Uterus (tissue), 3 donors: ENCODE measurements at regions not wholly inside any gene's neighbourhood (a gene's known extent, or its start where the extent isn't known, plus 50 kb on each side); places are given as distances from the start of the nearest gene placed in this dataset. TPM values are rescaled to one million over a fixed set of nuclear protein-coding genes. Genes with fewer than 3 reads are reported as not detected.

ENCODE experiments used
- DNase-seq, 2 donors: peaks; one replicate each; pipeline ENCODE4 v3.0.0-alpha.2; 2019 to 2020
- H3K27ac ChIP-seq, 2 donors: fragments of 200-600 bp; sonication (generic); 1 replicate in 1 of 2; 2 replicates in 1 of 2; pipeline ENCODE4 v1.5.1; 2016 to 2018
- H3K27me3 ChIP-seq, 2 donors: fragments of 200-600 bp; sonication (generic); one replicate each; pipeline ENCODE4 v1.5.1; 2018 to 2019; ENCODE audit warnings: control low read depth in 1 of 2
- H3K36me3 ChIP-seq, 2 donors: fragments of 200-600 bp; sonication (generic); one replicate each; pipeline ENCODE4 v1.5.1; 2019; ENCODE audit warnings: control low read depth in 1 of 2
- H3K4me1 ChIP-seq, 2 donors: fragments of 200-600 bp; sonication (generic); one replicate each; pipeline ENCODE4 v1.5.1; 2018 to 2019; ENCODE audit warnings: control low read depth in 1 of 2
- H3K4me3 ChIP-seq, 2 donors: fragments of 200-600 bp; sonication (generic); 1 replicate in 1 of 2; 2 replicates in 1 of 2; pipeline ENCODE4 v1.5.1; 2018 to 2019; ENCODE audit warnings: mild to moderate bottlenecking in 1 of 2
- H3K9me3 ChIP-seq, 2 donors: fragments of 200-600 bp; sonication (generic); one replicate each; pipeline ENCODE4 v1.5.1; 2019; ENCODE audit warnings: control low read depth in 1 of 2
- POLR2A ChIP-seq, 2 donors: fragments of 450-650 bp; IDR thresholded peaks; one replicate each; pipeline ENCODE4 v1.6.1; 2016; ENCODE audit warnings: antibody characterized with exemption in 2 of 2, mild to moderate bottlenecking in 1 of 2, moderate library complexity in 1 of 2
- intact Hi-C: fragments of 100-400 bp; cut with DNase I; formaldehyde crosslinking; loops from one replicate; pipeline ENCODE4 v1.15.1; 2023; ENCODE audit warnings: low total_unique reads
- small RNA-seq: library from RNA; depleted of rRNA; stranded (forward); fragments of <200 nt; gene quantifications from one replicate; pipeline ENCODE3, GENCODE V24; 2016
- TF ChIP-seq, protein P1 (sequence below), 4 experiments: fragments of 200-600 bp in 2 of 4; fragments of 450-650 bp in 2 of 4; sonication (generic) in 2 of 4; IDR thresholded peaks; one replicate each; pipeline ENCODE4 v1.5.1; 2016 to 2019; ENCODE audit warnings: antibody characterized with exemption in 4 of 4, mild to moderate bottlenecking in 2 of 4, moderate library complexity in 1 of 4
- donor health status: DM: yes; HTN: yes; CAD: no.

DNA sequence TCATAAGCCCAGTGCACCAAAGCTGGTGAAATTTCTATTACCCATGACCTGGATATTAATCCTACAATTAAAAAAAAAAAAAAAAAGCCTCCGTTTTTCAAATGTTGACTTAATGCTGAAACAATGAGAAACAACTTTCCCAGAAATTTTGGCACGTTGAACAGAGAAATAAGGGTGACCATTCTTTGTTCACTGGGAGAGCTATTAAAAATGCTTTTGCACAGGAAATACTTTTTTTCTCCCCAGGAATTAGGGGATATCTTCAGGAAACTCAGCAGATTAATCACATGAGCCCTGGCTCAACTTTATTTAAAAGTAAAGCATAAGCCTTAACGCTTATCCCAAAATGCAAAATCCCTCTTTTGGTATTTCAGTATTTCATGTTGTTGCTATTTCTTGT lies 54.8 kb upstream of the FLRT2 start:
- intact Hi-C loops, result no loop called here
- H3K9me3 ChIP-seq, result no peaks in the 10 kb centered on the region
- H3K27ac ChIP-seq, result peak overlapping the region in 1 of 2 donors; percentile 54
- DNase-seq, result no peak
- no peaks in the 10 kb centered on the region for H3K27me3 ChIP-seq
- TF ChIP-seq, protein P1, sequence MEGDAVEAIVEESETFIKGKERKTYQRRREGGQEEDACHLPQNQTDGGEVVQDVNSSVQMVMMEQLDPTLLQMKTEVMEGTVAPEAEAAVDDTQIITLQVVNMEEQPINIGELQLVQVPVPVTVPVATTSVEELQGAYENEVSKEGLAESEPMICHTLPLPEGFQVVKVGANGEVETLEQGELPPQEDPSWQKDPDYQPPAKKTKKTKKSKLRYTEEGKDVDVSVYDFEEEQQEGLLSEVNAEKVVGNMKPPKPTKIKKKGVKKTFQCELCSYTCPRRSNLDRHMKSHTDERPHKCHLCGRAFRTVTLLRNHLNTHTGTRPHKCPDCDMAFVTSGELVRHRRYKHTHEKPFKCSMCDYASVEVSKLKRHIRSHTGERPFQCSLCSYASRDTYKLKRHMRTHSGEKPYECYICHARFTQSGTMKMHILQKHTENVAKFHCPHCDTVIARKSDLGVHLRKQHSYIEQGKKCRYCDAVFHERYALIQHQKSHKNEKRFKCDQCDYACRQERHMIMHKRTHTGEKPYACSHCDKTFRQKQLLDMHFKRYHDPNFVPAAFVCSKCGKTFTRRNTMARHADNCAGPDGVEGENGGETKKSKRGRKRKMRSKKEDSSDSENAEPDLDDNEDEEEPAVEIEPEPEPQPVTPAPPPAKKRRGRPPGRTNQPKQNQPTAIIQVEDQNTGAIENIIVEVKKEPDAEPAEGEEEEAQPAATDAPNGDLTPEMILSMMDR (IDR thresholded peaks at IDR 0.05), result no peak
- TF ChIP-seq POLR2A (IDR thresholded peaks at IDR 0.05), result no peak
- peaks cover 0 to 3% of the 10 kb centered on the region in 2 donors for H3K4me1 ChIP-seq
- H3K4me3 ChIP-seq, result no peak overlapping the region
- H3K36me3 ChIP-seq, result no peaks in the 10 kb centered on the region

DNA sequence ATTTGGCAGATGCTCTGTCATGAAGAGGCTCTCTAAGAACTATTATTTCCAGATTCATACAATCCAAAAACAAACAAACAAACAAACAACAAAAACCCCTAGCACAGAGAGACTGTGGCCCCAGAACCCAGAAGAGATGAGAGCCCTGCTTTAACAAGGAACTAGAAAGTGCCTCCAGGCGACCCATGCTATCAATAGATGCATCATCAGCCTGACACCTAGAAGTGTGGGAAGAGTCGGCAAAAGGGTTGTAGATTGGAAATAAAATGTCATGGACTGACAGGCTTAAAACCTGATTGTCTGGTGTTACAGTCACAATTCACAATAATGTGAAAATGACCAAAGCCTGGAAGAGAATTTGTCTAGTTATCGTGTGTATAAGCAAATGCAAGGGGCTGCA lies 50.6 kb upstream of the FLRT2 start:
- H3K4me3 ChIP-seq, result no peak overlapping the region

DNA sequence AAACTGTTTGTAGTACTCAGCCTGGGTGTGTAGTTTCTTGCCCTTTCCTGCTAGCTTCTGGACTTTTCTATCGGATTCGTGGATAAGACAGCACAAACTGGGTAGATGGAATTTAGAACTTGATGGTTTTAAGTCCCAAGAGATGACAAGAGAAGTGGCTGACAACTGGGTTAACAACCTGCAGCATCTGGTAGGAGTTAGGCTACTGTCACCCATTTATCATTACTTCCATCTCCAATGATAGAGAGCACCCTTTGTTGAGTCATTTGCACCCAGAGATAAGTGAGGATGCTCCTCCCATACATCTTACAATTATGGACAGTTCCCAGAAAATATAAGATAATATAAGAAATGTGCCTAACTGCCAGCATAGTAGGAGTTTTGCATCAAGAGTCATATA lies 50.2 kb upstream of the FLRT2 start:
- DNase-seq, result no peak
- Histone ChIP-seq H3K9me3 (no peaks in the 10 kb centered on the region), H3K36me3 (no peaks in the 10 kb centered on the region), H3K27me3 (no peaks in the 10 kb centered on the region), H3K4me3 (no peak overlapping the region), H3K4me1 (no peaks in the 10 kb centered on the region), H3K27ac (no peak overlapping the region)
- intact Hi-C loops, result no loop called here
- TF ChIP-seq POLR2A (IDR thresholded peaks at IDR 0.05), result no peak
- TF ChIP-seq, protein P1 (IDR thresholded peaks at IDR 0.05), result no peak

More for the DNA sequence above, 50.6 kb upstream of the FLRT2 start:
- intact Hi-C loops, result no loop called here
- peaks cover 0 to 3% of the 10 kb centered on the region in 2 donors for H3K4me1 ChIP-seq
- H3K9me3 ChIP-seq, result no peaks in the 10 kb centered on the region
- no peak for DNase-seq
- TF ChIP-seq, protein P1 (IDR thresholded peaks at IDR 0.05), result no peak
- TF ChIP-seq POLR2A (IDR thresholded peaks at IDR 0.05), result no peak
- H3K27ac ChIP-seq, result no peak overlapping the region
- H3K36me3 ChIP-seq, result no peaks in the 10 kb centered on the region
- H3K27me3 ChIP-seq, result no peaks in the 10 kb centered on the region

Small RNA genes in the stretch of these regions (small RNA-seq; reads per million reads assigned to genes)
- gene AL161713.1 (not detected), gene AL163642.1 (not detected), gene RF00017 (not detected), gene RNU6-976P (not detected), gene RNU6ATAC28P (not detected), gene RNU7-51P (not detected)
